ENCODE measurements at regions not wholly inside any gene's neighbourhood (a gene's known extent, or its start where the extent isn't known, plus 50 kb on each side); places are given as distances from the start of the nearest gene placed in this dataset.

- no peaks in the 10 kb centered on the region for H3K4me1 ChIP-seq
- H3K27me3 ChIP-seq = no peaks in the 10 kb centered on the region
- no peak for DNase-seq
- intact Hi-C loops (cut with DNase I; ENCODE audit: low total_unique reads) = no loop called here
- H3K4me3 ChIP-seq = no peak overlapping the region
- TF ChIP-seq POLR2A (IDR thresholded peaks at IDR 0.05) = no peak
- no peak for TF ChIP-seq CTCF (IDR thresholded peaks at IDR 0.05)
- no peaks in the 10 kb centered on the region for H3K9me3 ChIP-seq
- H3K36me3 ChIP-seq = no peaks in the 10 kb centered on the region
- no peak overlapping the region for H3K27ac ChIP-seq
These were observed 958.9 kb downstream of the RPA4 start for GRCh38 chrX:97842468-97843199.

GRCh38 chrX:97843200-97843811 lies 959.6 kb downstream of the RPA4 start:
- Histone ChIP-seq H3K9me3 (no peaks in the 10 kb centered on the region), H3K27ac (no peak overlapping the region), H3K27me3 (no peaks in the 10 kb centered on the region), H3K36me3 (no peaks in the 10 kb centered on the region), H3K4me3 (no peak overlapping the region), H3K4me1 (no peaks in the 10 kb centered on the region)
- intact Hi-C loops (cut with DNase I; ENCODE audit: low total_unique reads) = no loop called here
- DNase-seq = no peak
- no peak for TF ChIP-seq POLR2A (IDR thresholded peaks at IDR 0.05)
- TF ChIP-seq CTCF (IDR thresholded peaks at IDR 0.05) = no peak

- no peak for DNase-seq
- TF ChIP-seq POLR2A (IDR thresholded peaks at IDR 0.05) = no peak
- no peak for TF ChIP-seq CTCF (IDR thresholded peaks at IDR 0.05)
- no peaks in the 10 kb centered on the region for H3K4me1 ChIP-seq
- intact Hi-C loops (cut with DNase I; ENCODE audit: low total_unique reads) = no loop called here
- no peaks in the 10 kb centered on the region for H3K9me3 ChIP-seq
- H3K27me3 ChIP-seq = no peaks in the 10 kb centered on the region
- H3K36me3 ChIP-seq = no peaks in the 10 kb centered on the region
- H3K4me3 ChIP-seq = no peak overlapping the region
- no peak overlapping the region for H3K27ac ChIP-seq
These were observed 960.5 kb downstream of the RPA4 start for GRCh38 chrX:97844161-97844560.

- TF ChIP-seq POLR2A (IDR thresholded peaks at IDR 0.05) (no peak), CTCF (IDR thresholded peaks at IDR 0.05) (no peak)
- Histone ChIP-seq H3K9me3 (no peaks in the 10 kb centered on the region), H3K4me1 (no peaks in the 10 kb centered on the region), H3K4me3 (no peak overlapping the region), H3K27ac (no peak overlapping the region), H3K36me3 (no peaks in the 10 kb centered on the region), H3K27me3 (no peaks in the 10 kb centered on the region)
- intact Hi-C loops (cut with DNase I; ENCODE audit: low total_unique reads) = no loop called here
- no peak for DNase-seq
These were observed 961.2 kb downstream of the RPA4 start for GRCh38 chrX:97844943-97845342.

GRCh38 chrX:97845451-97845850 lies 961.7 kb downstream of the RPA4 start:
- Histone ChIP-seq H3K27me3 (no peaks in the 10 kb centered on the region), H3K36me3 (no peaks in the 10 kb centered on the region), H3K4me3 (no peak overlapping the region), H3K4me1 (no peaks in the 10 kb centered on the region), H3K27ac (no peak overlapping the region), H3K9me3 (no peaks in the 10 kb centered on the region)
- TF ChIP-seq POLR2A (IDR thresholded peaks at IDR 0.05) (no peak), CTCF (IDR thresholded peaks at IDR 0.05) (no peak)
- intact Hi-C loops (cut with DNase I; ENCODE audit: low total_unique reads) = no loop called here
- no peak for DNase-seq
